Panc1 (cell line): ENCODE measurements at regions not wholly inside any gene's neighbourhood (a gene's known extent, or its start where the extent isn't known, plus 50 kb on each side); places are given as distances from the start of the nearest gene placed in this dataset.

Experiments used
- POLR2AphosphoS5 ChIP-seq: IDR thresholded peaks from 2 replicates; pipeline ENCODE4 v1.6.1; 2012; ENCODE audit warnings: mild to moderate bottlenecking, low read depth, low read length, moderate library complexity
- SIN3A ChIP-seq: IDR thresholded peaks from 2 replicates; pipeline ENCODE4 v1.6.1; 2012; ENCODE audit warnings: low read depth, mild to moderate bottlenecking, low read length, moderate library complexity, borderline replicate concordance; ENCODE audit not compliant: insufficient read depth
- TCF7L2 ChIP-seq: IDR thresholded peaks from 2 replicates; pipeline ENCODE4 v1.6.1; 2011; ENCODE audit warnings: mild to moderate bottlenecking, low read depth, low read length, inconsistent platforms
- TF ChIP-seq, protein P1 (sequence below): fragments of 450-650 bp; IDR thresholded peaks from 2 replicates; pipeline ENCODE4 v1.5.1; 2017; ENCODE audit warnings: mild to moderate bottlenecking
- TF ChIP-seq, protein P2 (sequence below), 2 experiments: IDR thresholded peaks; 2 replicates each; pipeline ENCODE4 v1.6.1; 2011 to 2012; ENCODE audit warnings: low read depth in 2 of 2, control low read depth in 1 of 2, low read length in 1 of 2, mild to moderate bottlenecking in 1 of 2, moderate library complexity in 1 of 2; ENCODE audit not compliant: insufficient read depth in 1 of 2

DNA sequence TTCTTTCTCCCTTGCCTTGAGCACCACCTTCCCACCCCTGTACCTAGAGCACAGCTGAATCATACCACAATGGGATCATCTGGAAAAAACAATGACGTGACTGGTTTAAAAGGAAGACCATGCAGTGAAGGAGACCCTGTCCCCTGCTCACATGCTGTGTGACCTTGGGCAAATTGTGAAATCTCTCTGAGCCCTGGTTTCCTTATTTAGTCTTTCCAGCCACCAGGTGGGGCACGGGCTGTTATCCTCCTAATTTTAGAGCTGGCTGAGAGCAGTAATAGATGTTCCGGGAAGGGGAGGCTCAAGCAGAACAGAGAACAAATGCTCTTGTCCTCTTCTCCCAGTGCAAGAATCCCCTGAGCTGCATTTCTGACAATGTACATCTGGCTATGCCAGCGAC, 198.3 kb downstream of the RPS24 start:
- TF ChIP-seq, protein P1, sequence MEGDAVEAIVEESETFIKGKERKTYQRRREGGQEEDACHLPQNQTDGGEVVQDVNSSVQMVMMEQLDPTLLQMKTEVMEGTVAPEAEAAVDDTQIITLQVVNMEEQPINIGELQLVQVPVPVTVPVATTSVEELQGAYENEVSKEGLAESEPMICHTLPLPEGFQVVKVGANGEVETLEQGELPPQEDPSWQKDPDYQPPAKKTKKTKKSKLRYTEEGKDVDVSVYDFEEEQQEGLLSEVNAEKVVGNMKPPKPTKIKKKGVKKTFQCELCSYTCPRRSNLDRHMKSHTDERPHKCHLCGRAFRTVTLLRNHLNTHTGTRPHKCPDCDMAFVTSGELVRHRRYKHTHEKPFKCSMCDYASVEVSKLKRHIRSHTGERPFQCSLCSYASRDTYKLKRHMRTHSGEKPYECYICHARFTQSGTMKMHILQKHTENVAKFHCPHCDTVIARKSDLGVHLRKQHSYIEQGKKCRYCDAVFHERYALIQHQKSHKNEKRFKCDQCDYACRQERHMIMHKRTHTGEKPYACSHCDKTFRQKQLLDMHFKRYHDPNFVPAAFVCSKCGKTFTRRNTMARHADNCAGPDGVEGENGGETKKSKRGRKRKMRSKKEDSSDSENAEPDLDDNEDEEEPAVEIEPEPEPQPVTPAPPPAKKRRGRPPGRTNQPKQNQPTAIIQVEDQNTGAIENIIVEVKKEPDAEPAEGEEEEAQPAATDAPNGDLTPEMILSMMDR = no peak; the same call in 1 of the 2 replicates
- TF ChIP-seq POLR2AphosphoS5 (no peak), TCF7L2 (no peak), SIN3A (no peak)
- TF ChIP-seq, protein P2, sequence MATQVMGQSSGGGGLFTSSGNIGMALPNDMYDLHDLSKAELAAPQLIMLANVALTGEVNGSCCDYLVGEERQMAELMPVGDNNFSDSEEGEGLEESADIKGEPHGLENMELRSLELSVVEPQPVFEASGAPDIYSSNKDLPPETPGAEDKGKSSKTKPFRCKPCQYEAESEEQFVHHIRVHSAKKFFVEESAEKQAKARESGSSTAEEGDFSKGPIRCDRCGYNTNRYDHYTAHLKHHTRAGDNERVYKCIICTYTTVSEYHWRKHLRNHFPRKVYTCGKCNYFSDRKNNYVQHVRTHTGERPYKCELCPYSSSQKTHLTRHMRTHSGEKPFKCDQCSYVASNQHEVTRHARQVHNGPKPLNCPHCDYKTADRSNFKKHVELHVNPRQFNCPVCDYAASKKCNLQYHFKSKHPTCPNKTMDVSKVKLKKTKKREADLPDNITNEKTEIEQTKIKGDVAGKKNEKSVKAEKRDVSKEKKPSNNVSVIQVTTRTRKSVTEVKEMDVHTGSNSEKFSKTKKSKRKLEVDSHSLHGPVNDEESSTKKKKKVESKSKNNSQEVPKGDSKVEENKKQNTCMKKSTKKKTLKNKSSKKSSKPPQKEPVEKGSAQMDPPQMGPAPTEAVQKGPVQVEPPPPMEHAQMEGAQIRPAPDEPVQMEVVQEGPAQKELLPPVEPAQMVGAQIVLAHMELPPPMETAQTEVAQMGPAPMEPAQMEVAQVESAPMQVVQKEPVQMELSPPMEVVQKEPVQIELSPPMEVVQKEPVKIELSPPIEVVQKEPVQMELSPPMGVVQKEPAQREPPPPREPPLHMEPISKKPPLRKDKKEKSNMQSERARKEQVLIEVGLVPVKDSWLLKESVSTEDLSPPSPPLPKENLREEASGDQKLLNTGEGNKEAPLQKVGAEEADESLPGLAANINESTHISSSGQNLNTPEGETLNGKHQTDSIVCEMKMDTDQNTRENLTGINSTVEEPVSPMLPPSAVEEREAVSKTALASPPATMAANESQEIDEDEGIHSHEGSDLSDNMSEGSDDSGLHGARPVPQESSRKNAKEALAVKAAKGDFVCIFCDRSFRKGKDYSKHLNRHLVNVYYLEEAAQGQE (IDR thresholded peaks at IDR 0.05; ENCODE audit: insufficient read depth in 1 of 2, low read depth in 2 of 2, low read length in 1 of 2) = no peak
